SU-DHL-6 (cell line): ENCODE measurements at regions not wholly inside any gene's neighbourhood (a gene's known extent, or its start where the extent isn't known, plus 50 kb on each side); places are given as distances from the start of the nearest gene placed in this dataset.

ENCODE experiments used
- H2AFZ ChIP-seq: fragments of 200-600 bp; sonication (generic); 2 replicates; pipeline ENCODE4 v1.6.1; 2014; ENCODE audit warnings: low read depth, mild to moderate bottlenecking, moderate library complexity, mixed read lengths, antibody characterized with exemption, low read length; ENCODE audit not compliant: severe bottlenecking
- H3F3A ChIP-seq: fragments of 200-600 bp; shearing (Covaris generic); 2 replicates; pipeline ENCODE4 v1.6.0; 2016; ENCODE audit warnings: antibody characterized with exemption, mild to moderate bottlenecking; ENCODE audit not compliant: insufficient read depth
- H3K27ac ChIP-seq: fragments of 200-600 bp; sonication (generic); 2 replicates; pipeline ENCODE4 v1.5.1; 2016; ENCODE audit warnings: low read depth, mild to moderate bottlenecking, low read length, moderate library complexity, mixed read lengths
- H3K27me3 ChIP-seq: fragments of 200-600 bp; sonication (generic), shearing (Covaris generic); 2 replicates; pipeline ENCODE4 v1.6.0; 2014; ENCODE audit warnings: mild to moderate bottlenecking, low read length
- H3K36me3 ChIP-seq: fragments of 200-600 bp; sonication (generic); 2 replicates; pipeline ENCODE4 v1.6.1; 2014; ENCODE audit warnings: mild to moderate bottlenecking, low read length, mixed read lengths
- H3K4me2 ChIP-seq: fragments of 300-600, 200-600 bp; shearing (Covaris generic), sonication (generic); 2 replicates; pipeline ENCODE4 v1.6.0; 2014; ENCODE audit warnings: low read length, low read depth, mild to moderate bottlenecking; ENCODE audit not compliant: poor library complexity, severe bottlenecking
- H3K4me3 ChIP-seq: fragments of 200-600 bp; sonication (generic); 2 replicates; pipeline ENCODE4 v1.5.1; 2014; ENCODE audit warnings: antibody characterized with exemption, low read length, mild to moderate bottlenecking, mixed read lengths; ENCODE audit not compliant: insufficient read depth, poor library complexity, severe bottlenecking
- H3K79me2 ChIP-seq: fragments of 200-600 bp; sonication (generic); 2 replicates; pipeline ENCODE4 v1.6.1; 2014; ENCODE audit warnings: mild to moderate bottlenecking, low read length, moderate library complexity; ENCODE audit not compliant: insufficient read depth
- H3K9ac ChIP-seq: fragments of 200-600 bp; sonication (generic); 2 replicates; pipeline ENCODE4 v1.7.0; 2014; ENCODE audit warnings: mild to moderate bottlenecking, low read length
- H3K9me2 ChIP-seq: fragments of 200-600 bp; sonication (generic); replicated peaks from 2 replicates; pipeline ENCODE4 v1.6.1; 2014; ENCODE audit warnings: low read length; ENCODE audit not compliant: insufficient read depth
- H3K9me3 ChIP-seq: fragments of 200-600 bp; sonication (generic); 2 replicates; pipeline ENCODE4 v1.6.1; 2014; ENCODE audit warnings: low read length, mixed read lengths; ENCODE audit not compliant: insufficient read depth
- H4K20me1 ChIP-seq: fragments of 200-600 bp; sonication (generic); 2 replicates; pipeline ENCODE4 v1.6.1; 2014; ENCODE audit warnings: low read depth, mild to moderate bottlenecking, antibody characterized with exemption, low read length, moderate library complexity, mixed read lengths
- EZH2phosphoT487 ChIP-seq: fragments of 200-600 bp; sonication (generic), shearing (Covaris generic); conservative IDR thresholded peaks from 2 replicates; pipeline ENCODE4 v1.6.1; 2018; ENCODE audit warnings: mild to moderate bottlenecking, antibody characterized with exemption, low read length, moderate library complexity, mixed read lengths
- TF ChIP-seq, protein P1 (sequence below): fragments of 200-600 bp; sonication (generic); IDR thresholded peaks from one replicate; pipeline ENCODE4 v1.5.1; 2017; ENCODE audit warnings: antibody characterized with exemption, mild to moderate bottlenecking, low read length, moderate library complexity; ENCODE audit not compliant: insufficient read depth, poor library complexity, severe bottlenecking

DNA sequence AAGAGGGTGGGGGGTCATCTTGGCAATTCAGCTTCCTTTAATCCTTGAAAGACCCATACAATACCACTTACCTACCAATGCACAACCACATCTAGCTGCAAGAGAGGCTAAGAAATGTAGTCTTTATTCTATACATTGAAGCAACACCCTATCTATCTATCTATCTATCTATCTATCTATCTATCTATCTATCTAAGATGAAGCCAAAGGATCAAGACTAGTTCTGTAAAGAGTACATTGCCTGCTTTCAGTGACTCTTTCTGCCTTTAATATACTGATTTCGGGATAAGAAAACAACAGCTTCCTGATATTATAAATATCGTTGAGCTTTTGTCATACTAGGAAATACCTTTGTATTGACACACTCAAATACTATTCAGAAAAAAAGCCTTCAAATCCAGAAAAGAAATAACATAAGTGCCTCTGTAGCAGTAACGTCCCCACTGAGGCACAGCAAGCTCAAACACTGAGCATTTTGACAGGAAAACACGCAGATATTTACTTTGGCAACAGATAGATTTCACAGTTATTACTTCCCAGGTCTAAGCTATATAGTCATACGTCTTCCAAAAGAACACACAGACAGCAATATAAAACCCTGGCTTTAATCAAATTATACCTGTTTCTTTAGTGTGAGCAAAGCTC, 139.4 kb upstream of the SERTAD2 start:
- TF ChIP-seq EZH2phosphoT487: no peak
- TF ChIP-seq, protein P1, sequence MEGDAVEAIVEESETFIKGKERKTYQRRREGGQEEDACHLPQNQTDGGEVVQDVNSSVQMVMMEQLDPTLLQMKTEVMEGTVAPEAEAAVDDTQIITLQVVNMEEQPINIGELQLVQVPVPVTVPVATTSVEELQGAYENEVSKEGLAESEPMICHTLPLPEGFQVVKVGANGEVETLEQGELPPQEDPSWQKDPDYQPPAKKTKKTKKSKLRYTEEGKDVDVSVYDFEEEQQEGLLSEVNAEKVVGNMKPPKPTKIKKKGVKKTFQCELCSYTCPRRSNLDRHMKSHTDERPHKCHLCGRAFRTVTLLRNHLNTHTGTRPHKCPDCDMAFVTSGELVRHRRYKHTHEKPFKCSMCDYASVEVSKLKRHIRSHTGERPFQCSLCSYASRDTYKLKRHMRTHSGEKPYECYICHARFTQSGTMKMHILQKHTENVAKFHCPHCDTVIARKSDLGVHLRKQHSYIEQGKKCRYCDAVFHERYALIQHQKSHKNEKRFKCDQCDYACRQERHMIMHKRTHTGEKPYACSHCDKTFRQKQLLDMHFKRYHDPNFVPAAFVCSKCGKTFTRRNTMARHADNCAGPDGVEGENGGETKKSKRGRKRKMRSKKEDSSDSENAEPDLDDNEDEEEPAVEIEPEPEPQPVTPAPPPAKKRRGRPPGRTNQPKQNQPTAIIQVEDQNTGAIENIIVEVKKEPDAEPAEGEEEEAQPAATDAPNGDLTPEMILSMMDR: no peak
- Histone ChIP-seq H3K9ac (no peak overlapping the region), H3K9me2 (no peaks in the 10 kb centered on the region), H3K79me2 (no peaks in the 10 kb centered on the region), H3F3A (no peaks in the 10 kb centered on the region), H4K20me1 (no peaks in the 10 kb centered on the region), H3K4me2 (no peak overlapping the region), H3K4me3 (no peak overlapping the region), H3K36me3 (no peaks in the 10 kb centered on the region), H3K27me3 (no peaks in the 10 kb centered on the region), H3K27ac (no peak overlapping the region), H2AFZ (no peak overlapping the region), H3K9me3 (no peaks in the 10 kb centered on the region)

DNA sequence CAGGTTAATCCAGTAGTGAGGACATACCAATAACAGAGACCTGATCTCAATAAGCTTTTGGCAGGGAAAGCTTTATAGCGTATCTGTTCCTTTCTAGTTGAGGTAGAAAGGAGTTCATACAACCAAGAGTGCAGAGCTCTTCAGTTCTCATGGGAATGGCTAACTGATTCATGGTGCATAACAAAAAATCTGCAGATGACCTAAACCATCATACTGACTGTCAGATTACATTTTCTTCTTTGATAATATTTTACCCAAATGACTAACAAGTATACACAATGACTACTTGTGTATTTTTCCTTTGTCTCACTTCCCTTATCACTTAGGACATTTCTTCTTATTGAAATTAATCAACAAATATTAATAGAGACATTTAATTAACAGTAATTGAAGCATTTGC, 140.0 kb upstream of the SERTAD2 start:
- no peak overlapping the region for H2AFZ ChIP-seq
- no peak overlapping the region for H3K4me2 ChIP-seq
- H3K9me3 ChIP-seq: no peaks in the 10 kb centered on the region
- no peaks in the 10 kb centered on the region for H3F3A ChIP-seq
- H3K9me2 ChIP-seq: no peaks in the 10 kb centered on the region
- H3K9ac ChIP-seq: no peak overlapping the region
- H3K27ac ChIP-seq: no peak overlapping the region
- no peaks in the 10 kb centered on the region for H3K36me3 ChIP-seq
- H4K20me1 ChIP-seq: no peaks in the 10 kb centered on the region
- no peaks in the 10 kb centered on the region for H3K79me2 ChIP-seq
- H3K4me3 ChIP-seq: no peak overlapping the region
- TF ChIP-seq, protein P1: no peak
- no peak for TF ChIP-seq EZH2phosphoT487
- no peaks in the 10 kb centered on the region for H3K27me3 ChIP-seq

DNA sequence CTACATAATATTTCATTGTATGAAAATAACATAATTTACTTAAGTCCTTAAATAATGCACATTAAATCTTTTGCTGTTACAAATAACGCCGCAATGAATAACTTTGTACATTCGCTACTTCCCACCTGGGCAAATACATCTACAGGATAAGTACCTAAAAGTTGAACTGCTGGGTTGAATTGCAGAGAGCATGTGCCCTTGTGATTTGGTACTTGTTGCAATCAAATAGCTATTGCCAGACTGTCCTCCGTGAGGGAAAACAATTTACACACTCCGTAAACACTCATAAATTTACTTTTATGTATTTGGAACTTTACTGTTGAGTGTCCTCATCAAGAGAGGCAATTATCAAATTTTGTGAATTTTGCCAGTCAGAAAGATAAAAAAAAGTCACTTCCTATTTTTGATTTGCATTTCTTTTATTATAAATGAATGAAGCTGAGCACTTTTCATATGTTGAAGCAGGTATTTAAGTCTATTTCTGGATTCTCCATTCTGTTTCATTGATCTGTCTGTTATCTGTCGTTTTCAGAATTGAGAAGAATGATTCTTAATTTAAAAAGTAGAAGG, 140.8 kb upstream of the SERTAD2 start:
- Histone ChIP-seq H3K9ac (no peak overlapping the region), H3K9me3 (no peaks in the 10 kb centered on the region), H4K20me1 (no peaks in the 10 kb centered on the region), H3K4me3 (no peak overlapping the region), H3K27ac (no peak overlapping the region), H3K4me2 (no peak overlapping the region), H3K9me2 (no peaks in the 10 kb centered on the region), H3F3A (no peaks in the 10 kb centered on the region), H3K27me3 (no peaks in the 10 kb centered on the region), H3K79me2 (no peaks in the 10 kb centered on the region), H2AFZ (no peak overlapping the region), H3K36me3 (no peaks in the 10 kb centered on the region)
- TF ChIP-seq EZH2phosphoT487: no peak
- TF ChIP-seq, protein P1: no peak
